MG63 (cell line): ENCODE measurements at regions not wholly inside any gene's neighbourhood (a gene's known extent, or its start where the extent isn't known, plus 50 kb on each side); places are given as distances from the start of the nearest gene placed in this dataset.
A peak's percentile ranks its signal among the peaks of the same experiment; 100 is the strongest.
"Not testable (repeated sequence)": the region's sequence is repeated elsewhere in the genome, so short reads cannot be mapped to it uniquely, and the experiment has no call there.

Experiments
- DNase-seq: peaks from one replicate; pipeline ENCODE4 v3.0.0-alpha.2; 2020
- H3K27me3 ChIP-seq: fragments of 250-450 bp; sonication (Bioruptor Pico); 2 replicates; pipeline ENCODE4 v1.5.1; 2020; ENCODE audit warnings: mild to moderate bottlenecking, moderate library complexity
- H3K36me3 ChIP-seq: fragments of 250-450 bp; sonication (Bioruptor Pico); 2 replicates; pipeline ENCODE4 v1.5.1; 2020; ENCODE audit warnings: mild to moderate bottlenecking, moderate library complexity
- H3K4me3 ChIP-seq: fragments of 250-450 bp; sonication (Bioruptor Pico); 2 replicates; pipeline ENCODE4 v1.5.1; 2020; ENCODE audit warnings: mild to moderate bottlenecking, moderate library complexity
- H3K9me3 ChIP-seq: fragments of 250-450 bp; sonication (Bioruptor Pico); 2 replicates; pipeline ENCODE4 v1.5.1; 2020; ENCODE audit warnings: mild to moderate bottlenecking, moderate library complexity

DNA sequence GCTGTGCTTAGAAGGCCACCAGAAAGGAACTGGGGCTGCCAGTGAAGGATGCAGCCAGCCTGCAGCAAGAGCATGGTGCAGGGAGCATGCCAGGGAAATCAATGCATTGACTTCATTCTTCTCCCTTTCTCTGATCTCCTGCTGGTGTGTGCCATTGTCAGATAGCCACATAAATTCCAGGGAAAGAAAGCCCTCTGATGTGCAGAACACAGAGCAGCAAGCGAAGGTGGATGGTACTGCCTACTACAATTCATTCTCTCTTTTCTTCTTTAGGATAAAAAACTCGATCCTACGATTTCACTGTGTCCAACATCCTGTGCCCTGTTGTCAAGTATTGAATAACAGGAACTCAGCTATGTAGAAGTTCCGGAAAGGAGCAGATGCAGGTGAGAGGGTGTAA is 446.7 kb upstream of the TMEM132C start:
- no peaks in the 10 kb centered on the region for H3K36me3 ChIP-seq
- H3K27me3 ChIP-seq, result no peaks in the 10 kb centered on the region
- H3K4me3 ChIP-seq, result no peak overlapping the region
- no peak for DNase-seq
- no peaks in the 10 kb centered on the region for H3K9me3 ChIP-seq

DNA sequence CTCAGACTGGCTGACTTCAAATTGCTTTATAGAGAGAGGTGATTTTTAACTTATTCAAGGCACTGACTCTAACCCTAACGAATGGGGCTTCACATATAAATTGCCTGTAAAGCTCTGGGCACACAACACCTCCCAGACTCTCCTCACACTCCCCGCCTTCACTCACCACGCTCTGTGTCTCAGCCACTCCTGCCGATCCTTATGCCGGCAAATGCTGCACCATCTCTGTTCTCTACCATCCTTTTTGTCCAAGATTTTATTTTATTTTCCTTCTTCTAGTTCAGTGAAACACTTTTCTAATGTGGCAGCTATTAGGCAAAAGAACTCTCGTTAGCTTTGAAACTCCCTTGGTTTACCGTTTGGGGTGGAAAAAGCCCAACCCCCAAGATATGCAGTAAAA is 446.1 kb upstream of the TMEM132C start:
- Histone ChIP-seq H3K4me3 (no peak overlapping the region), H3K36me3 (no peaks in the 10 kb centered on the region), H3K9me3 (no peaks in the 10 kb centered on the region), H3K27me3 (no peaks in the 10 kb centered on the region)
- no peak for DNase-seq

DNA sequence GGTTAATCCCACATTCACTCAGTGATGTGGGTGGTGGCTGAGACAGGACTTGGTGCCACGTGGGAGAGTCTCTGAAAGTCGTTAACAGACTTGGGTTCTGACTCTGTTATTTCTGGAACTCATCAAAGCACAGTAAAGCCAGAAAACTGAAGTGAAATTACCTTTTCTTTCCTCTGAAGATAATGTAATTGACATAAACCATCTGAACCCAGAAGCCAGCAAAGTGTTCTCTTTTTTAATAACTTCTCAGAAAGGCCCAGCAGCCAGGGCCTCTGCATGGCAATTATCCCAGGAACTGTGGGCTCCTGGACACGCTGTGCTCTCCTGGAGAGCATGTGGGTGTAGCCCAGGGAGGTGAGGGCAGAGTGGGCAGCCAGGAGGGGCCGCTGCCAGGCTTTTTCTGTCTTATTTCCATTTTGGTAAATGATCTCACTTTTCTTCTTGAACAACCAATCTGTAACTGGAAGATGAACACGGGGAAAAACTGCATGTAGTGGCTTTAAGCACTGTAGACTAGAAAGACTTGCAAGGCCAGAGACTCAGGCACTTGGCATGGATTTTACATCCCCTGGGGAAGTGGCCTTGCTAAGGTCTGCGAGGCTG is 444.1 kb upstream of the TMEM132C start:
- Histone ChIP-seq H3K4me3 (no peak overlapping the region), H3K36me3 (no peaks in the 10 kb centered on the region), H3K27me3 (no peaks in the 10 kb centered on the region), H3K9me3 (no peaks in the 10 kb centered on the region)
- peak; percentile 74 for DNase-seq

DNA sequence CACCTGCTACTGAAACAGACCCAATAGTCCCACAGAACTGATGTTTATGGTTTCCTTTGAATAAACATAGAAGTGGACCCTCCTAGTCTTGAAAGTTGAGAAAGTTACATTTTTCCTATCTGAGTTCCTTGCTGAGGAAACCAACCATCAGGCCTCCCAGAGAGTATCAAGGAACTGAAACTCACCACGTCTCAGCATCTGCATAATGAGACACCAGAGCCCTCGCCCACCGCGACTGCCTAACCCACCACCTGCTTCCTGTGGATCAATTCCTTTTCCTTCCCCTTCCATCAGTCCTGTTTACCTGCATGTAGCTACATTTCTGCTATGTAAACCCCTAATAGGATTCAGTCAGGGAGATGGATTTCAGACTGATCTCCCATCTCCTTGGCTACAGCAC is 443.2 kb upstream of the TMEM132C start:
- Histone ChIP-seq H3K4me3 (no peak overlapping the region), H3K9me3 (no peaks in the 10 kb centered on the region), H3K36me3 (no peaks in the 10 kb centered on the region), H3K27me3 (no peaks in the 10 kb centered on the region)
- DNase-seq, result no peak

DNA sequence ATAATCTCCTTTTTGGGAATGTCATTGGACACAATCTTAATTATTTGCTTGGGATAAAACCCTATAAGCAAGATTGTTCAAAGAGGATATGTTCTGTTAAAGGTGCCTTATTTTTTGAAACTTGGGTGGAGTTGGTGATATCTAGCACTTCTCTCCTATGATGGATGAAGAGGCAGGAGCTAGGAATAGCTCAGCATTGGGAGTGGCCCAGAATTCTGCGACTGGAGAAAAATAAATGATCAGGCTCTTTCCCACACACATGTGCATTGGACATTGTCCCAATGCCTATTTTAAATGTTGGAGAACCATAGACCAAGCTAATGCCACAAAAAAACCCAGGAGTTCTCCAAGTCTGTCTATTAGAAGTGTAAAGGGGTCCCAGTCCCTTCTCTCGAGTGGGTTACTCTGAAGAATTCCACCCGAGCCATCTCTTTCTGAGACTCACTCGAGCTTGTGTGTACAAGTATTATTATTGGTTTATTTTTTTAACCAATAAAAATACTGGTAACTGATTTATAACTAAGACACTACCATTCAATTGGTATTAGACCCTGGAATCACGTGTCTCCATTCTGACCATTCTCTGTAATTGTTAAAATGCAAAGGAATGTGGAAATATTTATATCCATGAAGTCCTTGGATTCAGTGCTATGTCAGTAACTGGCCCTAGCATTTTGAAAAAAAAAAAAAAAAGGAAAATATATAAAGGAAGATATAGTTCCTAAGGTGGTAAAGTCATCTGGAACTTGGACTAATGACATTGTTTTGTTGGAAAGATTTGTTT is 437.5 kb upstream of the TMEM132C start:
- H3K36me3 ChIP-seq, result no peaks in the 10 kb centered on the region
- no peak overlapping the region for H3K4me3 ChIP-seq
- no peak for DNase-seq
- no peaks in the 10 kb centered on the region for H3K27me3 ChIP-seq
- no peaks in the 10 kb centered on the region for H3K9me3 ChIP-seq

DNA sequence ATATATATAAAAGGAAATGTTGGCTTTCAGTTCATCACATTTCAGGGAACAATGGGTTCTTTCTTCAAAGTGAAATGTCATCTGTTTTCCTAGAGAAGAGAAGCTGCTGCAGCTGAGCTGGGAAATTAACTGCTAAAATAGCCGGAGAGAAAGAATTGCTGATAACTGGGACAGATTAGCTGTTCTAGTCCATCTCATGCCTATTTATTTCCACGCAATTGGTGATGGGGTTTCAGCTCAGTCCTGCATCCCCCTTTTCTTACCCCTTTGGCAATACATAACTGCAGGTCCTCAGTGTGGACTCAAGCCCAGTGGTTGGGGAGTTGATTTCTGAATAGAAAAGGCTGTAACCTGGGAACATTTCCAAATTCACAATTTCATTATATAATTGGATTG is 436.9 kb upstream of the TMEM132C start:
- Histone ChIP-seq H3K9me3 (no peaks in the 10 kb centered on the region), H3K4me3 (no peak overlapping the region), H3K27me3 (no peaks in the 10 kb centered on the region), H3K36me3 (no peaks in the 10 kb centered on the region)
- no peak for DNase-seq

DNA sequence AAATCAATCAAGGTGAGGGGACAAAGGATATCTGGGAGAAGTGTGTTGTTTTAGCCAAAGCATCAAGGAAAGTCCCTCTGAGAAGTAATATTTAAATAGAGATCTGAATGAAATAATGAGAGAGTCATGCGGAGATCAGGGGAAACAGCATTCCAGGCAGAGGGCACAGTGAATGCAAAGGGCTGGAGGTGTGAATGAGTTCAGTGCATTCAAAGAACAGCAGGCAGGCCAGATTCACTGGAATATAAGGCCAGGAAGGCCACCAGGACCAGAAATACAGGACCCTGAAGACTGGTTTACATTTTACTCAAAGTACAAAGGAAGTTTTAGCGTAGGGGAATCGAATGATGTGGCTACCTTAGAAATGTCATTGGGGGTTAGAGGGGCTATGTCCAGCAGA is 436.2 kb upstream of the TMEM132C start:
- DNase-seq, result no peak
- no peaks in the 10 kb centered on the region for H3K36me3 ChIP-seq
- no peak overlapping the region for H3K4me3 ChIP-seq
- H3K9me3 ChIP-seq, result no peaks in the 10 kb centered on the region
- H3K27me3 ChIP-seq, result no peaks in the 10 kb centered on the region

DNA sequence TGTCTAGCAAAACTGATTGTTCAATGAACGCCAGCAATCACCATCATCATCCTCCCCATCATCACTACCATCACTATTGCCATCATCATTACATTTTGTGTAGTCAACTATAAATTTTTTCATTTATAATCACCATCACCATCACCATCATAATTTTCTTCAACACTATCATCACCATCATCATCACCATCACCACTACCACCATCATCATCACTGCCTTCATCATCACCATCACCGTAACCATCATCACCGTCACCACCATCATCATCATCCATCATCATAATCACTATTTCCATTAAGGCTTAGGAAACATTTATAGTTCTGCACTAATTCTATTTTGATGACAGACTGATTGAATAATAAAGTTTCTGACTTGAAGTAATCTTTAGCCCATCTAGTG is 434.8 kb upstream of the TMEM132C start:
- Histone ChIP-seq H3K4me3 (no peak overlapping the region), H3K36me3 (no peaks in the 10 kb centered on the region), H3K9me3 (no peaks in the 10 kb centered on the region), H3K27me3 (no peaks in the 10 kb centered on the region)
- DNase-seq, result no peak

DNA sequence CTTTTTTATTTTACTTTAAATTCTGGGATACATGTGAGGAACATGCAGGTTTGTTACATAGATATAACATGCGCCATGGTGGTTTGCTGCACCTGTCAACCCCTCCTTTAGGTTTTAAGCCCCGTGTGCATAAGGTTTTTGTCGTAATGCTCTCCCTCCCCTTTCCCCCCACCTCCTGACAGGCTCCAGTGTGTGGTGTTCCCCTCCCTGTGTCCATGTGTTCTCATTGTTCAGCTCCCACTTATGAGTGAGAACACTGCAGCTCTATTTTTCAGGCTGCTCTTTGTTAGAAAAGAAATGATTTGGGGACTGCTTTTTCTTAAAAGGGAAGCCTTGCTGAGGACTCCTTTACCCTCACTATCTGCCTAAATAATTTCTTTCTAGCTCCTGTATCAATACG is 430.2 kb upstream of the TMEM132C start:
- not testable (repeated sequence) for H3K36me3 ChIP-seq, DNase-seq, H3K9me3 ChIP-seq, H3K27me3 ChIP-seq, H3K4me3 ChIP-seq

DNA sequence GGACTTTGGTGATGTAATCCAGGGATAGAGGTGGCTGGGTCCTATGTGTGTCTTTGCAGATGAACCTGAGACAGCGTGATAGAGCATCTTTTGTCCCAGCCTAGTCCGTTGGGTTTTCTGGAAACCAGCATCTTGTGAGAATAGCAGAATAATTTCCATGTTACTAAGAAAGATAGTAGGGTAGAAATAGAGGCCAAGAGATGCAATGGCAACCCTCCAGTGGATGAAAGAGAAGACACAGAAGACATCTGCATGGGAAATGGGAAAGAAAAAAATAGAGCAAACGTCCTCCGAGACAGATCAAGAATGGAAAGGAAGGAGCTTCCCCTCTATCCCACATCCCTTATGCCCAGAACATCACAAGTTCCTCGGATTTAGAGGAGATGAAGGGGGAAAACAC is 409.3 kb upstream of the TMEM132C start:
- no peaks in the 10 kb centered on the region for H3K27me3 ChIP-seq
- H3K4me3 ChIP-seq, result no peak overlapping the region
- H3K9me3 ChIP-seq, result no peaks in the 10 kb centered on the region
- H3K36me3 ChIP-seq, result no peaks in the 10 kb centered on the region
- no peak for DNase-seq

DNA sequence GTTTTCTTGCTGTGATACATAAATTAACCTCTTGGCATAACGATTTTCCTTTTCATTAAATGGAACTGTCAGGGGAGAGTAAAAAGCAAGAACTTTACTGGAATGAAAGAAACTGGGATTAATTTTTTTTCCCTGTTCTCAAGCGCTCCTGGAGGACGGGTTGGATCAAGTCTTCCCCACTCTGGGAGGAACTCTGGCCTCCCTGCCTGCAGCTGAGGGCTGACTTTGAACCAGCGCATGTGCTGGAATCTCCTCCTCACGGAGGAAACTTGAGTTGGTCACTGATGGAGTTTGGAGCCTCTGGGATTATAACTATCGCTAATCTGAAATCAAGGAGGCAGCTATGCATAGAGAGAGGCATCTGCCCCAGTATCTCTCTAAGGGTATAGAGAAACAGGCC is 406.4 kb upstream of the TMEM132C start:
- Histone ChIP-seq H3K9me3 (no peaks in the 10 kb centered on the region; the same call in 1 of the 2 replicates), H3K27me3 (no peaks in the 10 kb centered on the region), H3K4me3 (no peak overlapping the region), H3K36me3 (no peaks in the 10 kb centered on the region)
- no peak for DNase-seq

DNA sequence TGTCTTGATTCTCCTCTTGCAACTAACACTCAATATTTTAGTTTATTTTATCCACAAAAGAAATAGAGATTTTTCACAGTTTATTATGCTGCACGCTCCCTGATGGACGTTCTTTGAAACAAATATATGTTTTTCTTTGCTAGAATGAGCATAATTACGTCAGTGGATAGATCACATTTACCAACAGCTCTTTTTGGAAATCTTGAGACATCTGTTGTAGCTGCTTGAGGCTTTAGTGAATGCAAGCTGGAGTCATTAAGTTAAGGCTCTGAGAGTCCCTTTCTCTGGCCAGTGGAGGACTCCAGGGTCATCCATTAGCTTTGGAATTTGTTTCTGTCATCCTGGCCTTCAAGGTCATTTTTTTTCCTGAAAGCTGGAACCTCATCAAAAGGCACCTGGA is 405.6 kb upstream of the TMEM132C start:
- Histone ChIP-seq H3K27me3 (no peaks in the 10 kb centered on the region), H3K4me3 (no peak overlapping the region), H3K36me3 (no peaks in the 10 kb centered on the region), H3K9me3 (no peaks in the 10 kb centered on the region; the same call in 1 of the 2 replicates)
- no peak for DNase-seq

DNA sequence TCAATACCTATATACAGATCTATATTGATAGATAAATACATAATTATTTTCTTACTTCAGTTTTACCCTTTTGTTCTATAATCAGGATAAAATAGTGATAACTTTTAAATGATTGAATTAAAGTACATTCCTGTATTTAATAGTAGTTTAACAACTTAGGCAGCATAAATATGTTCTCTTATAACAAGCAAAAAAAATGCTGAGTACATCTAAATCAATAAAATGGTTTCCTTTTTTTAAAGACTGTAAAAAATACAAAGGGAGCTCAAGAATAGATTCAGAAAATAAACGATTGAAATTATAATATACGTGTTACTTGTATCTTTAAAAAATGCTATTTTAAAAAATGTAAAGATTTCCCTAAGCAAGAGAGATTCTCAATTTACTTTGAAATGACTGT is 393.7 kb upstream of the TMEM132C start:
- Histone ChIP-seq H3K9me3 (no peaks in the 10 kb centered on the region), H3K27me3 (no peaks in the 10 kb centered on the region), H3K36me3 (no peaks in the 10 kb centered on the region), H3K4me3 (no peak overlapping the region)
- no peak for DNase-seq

DNA sequence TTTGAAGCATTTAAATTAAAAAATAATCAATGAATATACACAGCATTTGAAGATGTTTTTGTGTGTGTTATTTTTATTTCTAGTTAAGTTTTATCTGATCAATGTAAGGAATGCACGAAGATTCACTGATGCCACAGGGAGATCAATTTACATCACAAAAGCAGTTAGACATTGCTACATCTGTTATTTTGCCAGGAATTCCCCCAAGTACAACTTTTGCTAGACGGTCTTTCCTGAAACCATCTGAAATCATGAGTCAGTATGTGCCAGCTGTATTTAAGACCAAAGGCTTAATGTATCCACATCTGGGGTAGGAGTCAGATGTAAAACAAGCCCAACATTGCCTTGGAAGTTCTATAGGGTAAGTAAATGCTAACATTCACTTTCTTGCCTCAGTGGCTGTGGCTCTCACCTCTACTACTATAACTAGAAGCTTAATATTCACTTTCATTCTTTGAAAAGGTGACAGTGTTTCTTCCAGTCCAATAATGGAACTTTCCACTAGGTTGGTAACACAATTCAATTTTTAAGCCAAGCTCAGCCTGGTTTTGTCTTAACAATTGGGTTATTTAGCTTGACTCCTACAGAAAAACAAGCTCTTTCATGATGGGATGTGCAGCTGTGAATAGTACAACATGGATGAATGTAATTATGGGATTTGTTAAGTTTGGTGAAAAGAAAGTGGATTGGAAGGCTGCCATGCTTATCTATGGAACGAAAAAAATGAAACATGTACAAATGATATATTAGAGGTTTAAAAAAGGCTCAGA is 385.4 kb upstream of the TMEM132C start:
- H3K36me3 ChIP-seq, result no peaks in the 10 kb centered on the region
- no peaks in the 10 kb centered on the region for H3K9me3 ChIP-seq
- no peak for DNase-seq
- H3K27me3 ChIP-seq, result no peaks in the 10 kb centered on the region
- no peak overlapping the region for H3K4me3 ChIP-seq

DNA sequence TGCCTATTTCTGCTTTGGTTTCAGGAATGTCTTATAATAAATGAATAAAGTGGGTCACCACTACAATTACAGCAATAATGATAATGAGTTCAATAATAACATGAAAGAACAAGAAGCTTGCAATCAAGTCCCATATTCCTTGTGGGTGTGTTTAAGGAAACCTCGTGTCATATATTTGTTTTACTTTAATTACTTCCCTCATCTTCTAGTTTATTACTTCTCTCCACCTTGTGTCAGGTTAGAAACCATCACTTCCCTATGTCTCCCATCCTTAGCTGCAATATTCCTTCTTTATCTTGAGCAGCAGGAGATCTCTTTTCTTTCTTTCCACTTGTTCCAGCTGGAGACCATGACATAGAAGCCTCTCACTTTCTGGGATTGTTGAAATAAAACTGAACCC is 384.0 kb upstream of the TMEM132C start:
- Histone ChIP-seq H3K36me3 (no peaks in the 10 kb centered on the region), H3K9me3 (no peaks in the 10 kb centered on the region), H3K4me3 (no peak overlapping the region), H3K27me3 (no peaks in the 10 kb centered on the region)
- no peak for DNase-seq

DNA sequence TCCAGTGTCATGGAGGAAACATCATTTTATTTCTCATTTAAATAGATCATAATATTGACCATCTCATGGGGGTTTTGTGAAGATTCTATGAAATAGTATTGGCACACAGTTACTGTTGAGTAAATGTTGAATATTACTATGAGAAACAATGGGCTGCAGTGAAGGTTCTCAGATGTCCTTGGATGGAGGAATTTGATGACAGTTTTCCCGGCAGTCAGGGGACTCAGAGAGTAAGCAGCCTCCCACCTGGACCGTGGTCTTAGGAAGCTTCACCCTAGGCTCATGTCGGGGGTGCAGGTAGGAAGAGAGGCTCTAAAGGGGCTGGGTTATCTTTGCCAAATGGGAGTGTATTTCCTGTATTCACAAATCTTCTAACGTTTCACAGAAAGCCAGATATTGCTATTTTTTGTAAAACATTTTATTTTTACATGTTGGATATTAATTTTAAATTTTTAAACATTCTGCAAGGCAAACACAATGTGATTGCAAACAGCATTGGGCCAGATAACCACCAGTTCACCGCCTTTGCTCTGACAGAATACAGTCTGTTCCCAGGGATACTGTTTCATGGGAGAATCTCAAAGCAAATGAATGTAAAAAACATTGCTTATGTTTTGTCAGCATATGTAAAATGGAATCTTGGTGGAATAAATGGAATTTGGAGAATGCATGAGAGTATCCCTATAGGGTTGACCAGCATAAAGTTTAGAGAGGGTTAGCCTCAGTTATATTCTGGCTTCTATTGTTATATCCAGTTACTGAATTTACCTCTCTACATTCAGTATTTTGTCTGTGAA is 380.8 kb upstream of the TMEM132C start:
- Histone ChIP-seq H3K27me3 (no peaks in the 10 kb centered on the region), H3K36me3 (no peaks in the 10 kb centered on the region), H3K4me3 (no peak overlapping the region), H3K9me3 (no peaks in the 10 kb centered on the region)
- no peak for DNase-seq

DNA sequence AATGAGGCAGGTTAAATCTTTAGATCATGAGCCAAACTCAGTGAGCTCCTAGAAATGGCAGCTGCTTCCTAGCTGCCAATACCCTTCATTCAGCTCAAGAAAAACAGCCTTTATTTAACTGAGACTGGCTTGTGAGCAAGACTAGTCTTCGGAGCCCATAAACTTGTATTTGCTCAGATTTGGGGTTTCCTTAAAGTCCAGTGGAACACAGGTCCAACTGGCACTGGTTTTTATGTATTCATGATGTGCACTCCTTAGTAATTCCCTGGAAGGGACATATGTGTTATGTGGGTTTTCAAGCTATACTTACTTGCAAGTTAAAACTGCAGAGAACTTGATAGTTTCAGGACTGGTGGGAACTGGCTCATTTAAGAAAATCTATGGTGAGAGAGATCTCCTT is 380.1 kb upstream of the TMEM132C start:
- DNase-seq, result no peak
- no peak overlapping the region for H3K4me3 ChIP-seq
- no peaks in the 10 kb centered on the region for H3K27me3 ChIP-seq
- no peaks in the 10 kb centered on the region for H3K9me3 ChIP-seq
- H3K36me3 ChIP-seq, result no peaks in the 10 kb centered on the region
